ENCODE measurements at regions not wholly inside any gene's neighbourhood (a gene's known extent, or its start where the extent isn't known, plus 50 kb on each side); places are given as distances from the start of the nearest gene placed in this dataset.
"Not testable (repeated sequence)": the region's sequence is repeated elsewhere in the genome, so short reads cannot be mapped to it uniquely, and the experiment has no call there.

DNA sequence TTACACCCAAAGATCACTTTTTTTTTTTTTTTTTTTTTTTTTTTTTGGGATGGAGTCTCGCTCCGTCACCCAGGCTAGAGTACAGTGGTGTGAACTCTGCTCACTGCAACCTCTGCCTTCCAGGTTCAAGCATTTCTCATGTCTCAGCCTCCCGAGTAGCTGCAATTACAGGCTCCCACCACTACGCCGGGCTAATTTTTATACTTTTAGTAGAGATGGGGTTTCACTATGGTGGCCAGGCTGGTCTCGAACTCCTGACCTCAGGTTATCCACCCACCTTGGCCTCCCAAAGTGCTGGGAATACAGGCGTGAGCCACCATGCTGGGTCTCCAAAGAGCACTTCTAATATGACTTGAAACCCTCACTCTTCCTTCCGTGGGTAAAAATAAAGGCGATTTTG lies 152.2 kb upstream of the SPACA7 start:
- H3K79me2 ChIP-seq (replicated peaks; ENCODE audit: insufficient read depth); H3K4me1 ChIP-seq (ENCODE audit: insufficient read depth); DNase-seq (ENCODE audit: low spot score); H4K20me1 ChIP-seq (replicated peaks; ENCODE audit: insufficient read depth); H3F3A ChIP-seq (replicated peaks; ENCODE audit: low read depth); H3K27me3 ChIP-seq (ENCODE audit: insufficient read depth); H3K4me3 ChIP-seq; H3K27ac ChIP-seq (ENCODE audit: low read depth); H3K36me3 Mint-ChIP-seq (ENCODE audit: low read depth); H2AFZ ChIP-seq; H3K4me2 ChIP-seq; H3K9me2 ChIP-seq (ENCODE audit: insufficient read depth); H3K36me3 ChIP-seq (ENCODE audit: insufficient read depth); H3K9me3 Mint-ChIP-seq; H3K4me3 Mint-ChIP-seq; H3K27ac Mint-ChIP-seq; H3K27me3 Mint-ChIP-seq (ENCODE audit: insufficient read depth, low read depth, poor library complexity); H3K4me1 Mint-ChIP-seq: not testable (repeated sequence)
- TF ChIP-seq, protein P1, sequence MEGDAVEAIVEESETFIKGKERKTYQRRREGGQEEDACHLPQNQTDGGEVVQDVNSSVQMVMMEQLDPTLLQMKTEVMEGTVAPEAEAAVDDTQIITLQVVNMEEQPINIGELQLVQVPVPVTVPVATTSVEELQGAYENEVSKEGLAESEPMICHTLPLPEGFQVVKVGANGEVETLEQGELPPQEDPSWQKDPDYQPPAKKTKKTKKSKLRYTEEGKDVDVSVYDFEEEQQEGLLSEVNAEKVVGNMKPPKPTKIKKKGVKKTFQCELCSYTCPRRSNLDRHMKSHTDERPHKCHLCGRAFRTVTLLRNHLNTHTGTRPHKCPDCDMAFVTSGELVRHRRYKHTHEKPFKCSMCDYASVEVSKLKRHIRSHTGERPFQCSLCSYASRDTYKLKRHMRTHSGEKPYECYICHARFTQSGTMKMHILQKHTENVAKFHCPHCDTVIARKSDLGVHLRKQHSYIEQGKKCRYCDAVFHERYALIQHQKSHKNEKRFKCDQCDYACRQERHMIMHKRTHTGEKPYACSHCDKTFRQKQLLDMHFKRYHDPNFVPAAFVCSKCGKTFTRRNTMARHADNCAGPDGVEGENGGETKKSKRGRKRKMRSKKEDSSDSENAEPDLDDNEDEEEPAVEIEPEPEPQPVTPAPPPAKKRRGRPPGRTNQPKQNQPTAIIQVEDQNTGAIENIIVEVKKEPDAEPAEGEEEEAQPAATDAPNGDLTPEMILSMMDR (conservative IDR thresholded peaks at IDR 0.05; ENCODE audit: low read depth in 2 of 2) = peak in 1 of 2 experiments; percentile 40; a peak in 1 of 4 replicates
- ATAC-seq = peak; percentile 45; the same call in 2 of the 3 replicates

DNA sequence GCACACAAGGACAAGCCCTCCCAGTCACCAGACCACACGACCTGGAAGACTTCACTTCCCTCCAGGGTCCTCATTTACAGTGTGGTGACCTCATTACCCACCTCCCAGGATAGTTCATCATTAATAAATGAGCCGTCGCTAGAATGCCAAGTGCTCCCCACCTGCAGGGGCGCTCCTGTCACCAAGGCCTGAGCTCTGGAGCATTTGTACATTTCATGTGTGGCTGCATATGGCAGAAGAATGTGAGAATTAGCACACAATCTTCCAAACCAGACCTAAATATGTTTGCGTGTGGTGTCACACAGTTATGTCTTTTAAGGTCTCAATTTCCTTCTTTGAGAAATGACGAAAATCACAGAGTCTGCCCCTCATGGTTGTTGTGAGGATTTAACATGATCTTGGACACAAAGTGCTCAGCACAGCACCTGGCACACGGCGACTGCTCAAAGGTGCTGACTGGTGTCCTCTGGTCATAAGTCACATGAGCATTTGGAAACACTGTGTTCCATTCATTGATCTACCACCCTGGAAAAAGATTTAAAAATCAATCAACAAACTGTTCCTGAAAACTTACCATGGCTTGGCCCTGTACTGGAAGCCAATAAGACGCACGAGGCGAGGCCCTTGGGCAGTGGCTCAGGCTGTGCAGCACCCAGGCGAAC lies 150.6 kb upstream of the SPACA7 start:
- H3K4me1 Mint-ChIP-seq = no peaks in the 10 kb centered on the region
- Histone ChIP-seq H3K36me3 (ENCODE audit: insufficient read depth) (no peaks in the 10 kb centered on the region), H3K4me1 (ENCODE audit: insufficient read depth) (no peaks in the 10 kb centered on the region), H3K79me2 (replicated peaks; ENCODE audit: insufficient read depth) (no peaks in the 10 kb centered on the region), H2AFZ (no peak overlapping the region), H4K20me1 (replicated peaks; ENCODE audit: insufficient read depth) (no peaks in the 10 kb centered on the region), H3K27ac (ENCODE audit: low read depth) (no peak overlapping the region), H3K4me2 (no peak overlapping the region), H3K9me2 (ENCODE audit: insufficient read depth) (0 out of 2 replicates have a peak, but pooled peaks cover 3% of the 10 kb centered on the region), H3F3A (replicated peaks; ENCODE audit: low read depth) (no peaks in the 10 kb centered on the region), H3K27me3 (ENCODE audit: insufficient read depth) (no peaks in the 10 kb centered on the region), H3K4me3 (no peak overlapping the region)
- DNase-seq (ENCODE audit: low spot score) (no peak), ATAC-seq (no peak)
- no peak overlapping the region for H3K27ac Mint-ChIP-seq
- TF ChIP-seq, protein P2, sequence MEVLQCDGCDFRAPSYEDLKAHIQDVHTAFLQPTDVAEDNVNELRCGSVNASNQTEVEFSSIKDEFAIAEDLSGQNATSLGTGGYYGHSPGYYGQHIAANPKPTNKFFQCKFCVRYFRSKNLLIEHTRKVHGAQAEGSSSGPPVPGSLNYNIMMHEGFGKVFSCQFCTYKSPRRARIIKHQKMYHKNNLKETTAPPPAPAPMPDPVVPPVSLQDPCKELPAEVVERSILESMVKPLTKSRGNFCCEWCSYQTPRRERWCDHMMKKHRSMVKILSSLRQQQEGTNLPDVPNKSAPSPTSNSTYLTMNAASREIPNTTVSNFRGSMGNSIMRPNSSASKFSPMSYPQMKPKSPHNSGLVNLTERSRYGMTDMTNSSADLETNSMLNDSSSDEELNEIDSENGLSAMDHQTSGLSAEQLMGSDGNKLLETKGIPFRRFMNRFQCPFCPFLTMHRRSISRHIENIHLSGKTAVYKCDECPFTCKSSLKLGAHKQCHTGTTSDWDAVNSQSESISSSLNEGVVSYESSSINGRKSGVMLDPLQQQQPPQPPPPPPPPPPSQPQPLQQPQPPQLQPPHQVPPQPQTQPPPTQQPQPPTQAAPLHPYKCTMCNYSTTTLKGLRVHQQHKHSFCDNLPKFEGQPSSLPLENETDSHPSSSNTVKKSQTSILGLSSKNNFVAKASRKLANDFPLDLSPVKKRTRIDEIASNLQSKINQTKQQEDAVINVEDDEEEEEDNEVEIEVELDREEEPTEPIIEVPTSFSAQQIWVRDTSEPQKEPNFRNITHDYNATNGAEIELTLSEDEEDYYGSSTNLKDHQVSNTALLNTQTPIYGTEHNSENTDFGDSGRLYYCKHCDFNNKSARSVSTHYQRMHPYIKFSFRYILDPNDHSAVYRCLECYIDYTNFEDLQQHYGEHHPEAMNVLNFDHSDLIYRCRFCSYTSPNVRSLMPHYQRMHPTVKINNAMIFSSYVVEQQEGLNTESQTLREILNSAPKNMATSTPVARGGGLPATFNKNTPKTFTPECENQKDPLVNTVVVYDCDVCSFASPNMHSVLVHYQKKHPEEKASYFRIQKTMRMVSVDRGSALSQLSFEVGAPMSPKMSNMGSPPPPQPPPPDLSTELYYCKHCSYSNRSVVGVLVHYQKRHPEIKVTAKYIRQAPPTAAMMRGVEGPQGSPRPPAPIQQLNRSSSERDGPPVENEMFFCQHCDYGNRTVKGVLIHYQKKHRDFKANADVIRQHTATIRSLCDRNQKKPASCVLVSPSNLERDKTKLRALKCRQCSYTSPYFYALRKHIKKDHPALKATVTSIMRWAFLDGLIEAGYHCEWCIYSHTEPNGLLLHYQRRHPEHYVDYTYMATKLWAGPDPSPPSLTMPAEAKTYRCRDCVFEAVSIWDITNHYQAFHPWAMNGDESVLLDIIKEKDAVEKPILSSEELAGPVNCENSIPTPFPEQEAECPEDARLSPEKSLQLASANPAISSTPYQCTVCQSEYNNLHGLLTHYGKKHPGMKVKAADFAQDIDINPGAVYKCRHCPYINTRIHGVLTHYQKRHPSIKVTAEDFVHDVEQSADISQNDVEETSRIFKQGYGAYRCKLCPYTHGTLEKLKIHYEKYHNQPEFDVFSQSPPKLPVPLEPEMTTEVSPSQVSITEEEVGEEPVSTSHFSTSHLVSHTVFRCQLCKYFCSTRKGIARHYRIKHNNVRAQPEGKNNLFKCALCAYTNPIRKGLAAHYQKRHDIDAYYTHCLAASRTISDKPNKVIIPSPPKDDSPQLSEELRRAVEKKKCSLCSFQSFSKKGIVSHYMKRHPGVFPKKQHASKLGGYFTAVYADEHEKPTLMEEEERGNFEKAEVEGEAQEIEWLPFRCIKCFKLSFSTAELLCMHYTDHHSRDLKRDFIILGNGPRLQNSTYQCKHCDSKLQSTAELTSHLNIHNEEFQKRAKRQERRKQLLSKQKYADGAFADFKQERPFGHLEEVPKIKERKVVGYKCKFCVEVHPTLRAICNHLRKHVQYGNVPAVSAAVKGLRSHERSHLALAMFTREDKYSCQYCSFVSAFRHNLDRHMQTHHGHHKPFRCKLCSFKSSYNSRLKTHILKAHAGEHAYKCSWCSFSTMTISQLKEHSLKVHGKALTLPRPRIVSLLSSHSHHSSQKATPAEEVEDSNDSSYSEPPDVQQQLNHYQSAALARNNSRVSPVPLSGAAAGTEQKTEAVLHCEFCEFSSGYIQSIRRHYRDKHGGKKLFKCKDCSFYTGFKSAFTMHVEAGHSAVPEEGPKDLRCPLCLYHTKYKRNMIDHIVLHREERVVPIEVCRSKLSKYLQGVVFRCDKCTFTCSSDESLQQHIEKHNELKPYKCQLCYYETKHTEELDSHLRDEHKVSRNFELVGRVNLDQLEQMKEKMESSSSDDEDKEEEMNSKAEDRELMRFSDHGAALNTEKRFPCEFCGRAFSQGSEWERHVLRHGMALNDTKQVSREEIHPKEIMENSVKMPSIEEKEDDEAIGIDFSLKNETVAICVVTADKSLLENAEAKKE (CRISPR knock-in tag; IDR thresholded peaks at IDR 0.05) = no peak
- TF ChIP-seq, protein P1 (conservative IDR thresholded peaks at IDR 0.05; ENCODE audit: low read depth in 2 of 2) = peak; percentile 21 to 50
- peaks cover 6% of the 10 kb centered on the region for H3K27me3 Mint-ChIP-seq (ENCODE audit: insufficient read depth, low read depth, poor library complexity)
- H3K4me3 Mint-ChIP-seq = no peak overlapping the region
- no peaks in the 10 kb centered on the region for H3K36me3 Mint-ChIP-seq (ENCODE audit: low read depth)
- H3K9me3 Mint-ChIP-seq = no peaks in the 10 kb centered on the region

Measured in GM23338 (cell line).